AG04450 (cell line): ENCODE measurements at regions not wholly inside any gene's neighbourhood (a gene's known extent, or its start where the extent isn't known, plus 50 kb on each side); places are given as distances from the start of the nearest gene placed in this dataset.
"Not testable (repeated sequence)": the region's sequence is repeated elsewhere in the genome, so short reads cannot be mapped to it uniquely, and the experiment has no call there.

Experiments used
- CTCF ChIA-PET: fragments of 300-600, 350-600 bp; formaldehyde crosslinking; extraction: SDS; loops from one replicate; lab custom pipeline; 2022; ENCODE audit warnings: antibody characterized with exemption, inconsistent platforms; lab: Charles Lee
- POLR2A ChIA-PET: fragments of 350-600 bp; formaldehyde crosslinking; extraction: SDS; loops from one replicate; lab custom pipeline; 2021; ENCODE audit warnings: antibody characterized with exemption, inconsistent platforms; lab: Yijun Ruan, JAX
- DNase-seq: peaks from one replicate; pipeline ENCODE4 v3.0.0-alpha.2; 2011; ENCODE audit warnings: low read depth, low spot score
- H3K27ac ChIP-seq: one replicate; pipeline ENCODE4 v1.5.1; 2012; ENCODE audit warnings: low read depth, low read length, control low read depth
- H3K27me3 ChIP-seq: one replicate; pipeline ENCODE4 v1.6.0; 2012; ENCODE audit warnings: low read length; ENCODE audit not compliant: control insufficient read depth, insufficient read depth
- H3K4me3 ChIP-seq: 2 replicates; pipeline ENCODE4 v1.5.1; 2011; ENCODE audit warnings: mild to moderate bottlenecking, low read depth, low read length, control low read depth
- H3K9me3 ChIP-seq: 2 replicates; pipeline ENCODE4 v1.5.1; 2012; ENCODE audit warnings: low read length; ENCODE audit not compliant: control insufficient read depth, insufficient read depth
- TF ChIP-seq, protein P1 (sequence below): IDR thresholded peaks from 2 replicates; pipeline ENCODE4 v1.5.1; 2011; ENCODE audit warnings: low read depth, low read length, control low read depth, inconsistent platforms

DNA sequence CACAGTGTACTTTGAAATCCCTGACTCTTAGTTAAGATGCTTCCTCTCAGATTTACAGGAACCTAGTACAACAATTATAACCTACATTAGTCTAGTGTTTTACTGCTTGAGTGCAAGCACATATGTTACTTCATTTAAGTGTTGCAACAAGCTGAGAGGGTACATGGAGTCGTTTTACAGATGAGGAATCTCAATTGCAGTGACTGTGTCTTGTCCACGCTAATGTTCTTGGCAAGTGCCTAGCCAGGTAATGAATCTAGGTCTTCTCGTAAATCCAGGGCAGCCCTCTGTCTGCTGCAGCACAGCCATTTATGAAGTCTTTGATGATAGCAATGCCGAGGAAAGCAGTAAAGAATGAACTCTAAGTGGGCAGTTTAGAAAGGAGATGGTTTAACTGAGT, 384.4 kb upstream of the ARPP21 start:
- H3K9me3 ChIP-seq: no peaks in the 10 kb centered on the region
- no peak overlapping the region for H3K27ac ChIP-seq
- H3K27me3 ChIP-seq: no peaks in the 10 kb centered on the region
- no peak overlapping the region for H3K4me3 ChIP-seq
- ChIA-PET CTCF (no interaction called here), POLR2A (no interaction called here)
- no peak for DNase-seq
- TF ChIP-seq, protein P1, sequence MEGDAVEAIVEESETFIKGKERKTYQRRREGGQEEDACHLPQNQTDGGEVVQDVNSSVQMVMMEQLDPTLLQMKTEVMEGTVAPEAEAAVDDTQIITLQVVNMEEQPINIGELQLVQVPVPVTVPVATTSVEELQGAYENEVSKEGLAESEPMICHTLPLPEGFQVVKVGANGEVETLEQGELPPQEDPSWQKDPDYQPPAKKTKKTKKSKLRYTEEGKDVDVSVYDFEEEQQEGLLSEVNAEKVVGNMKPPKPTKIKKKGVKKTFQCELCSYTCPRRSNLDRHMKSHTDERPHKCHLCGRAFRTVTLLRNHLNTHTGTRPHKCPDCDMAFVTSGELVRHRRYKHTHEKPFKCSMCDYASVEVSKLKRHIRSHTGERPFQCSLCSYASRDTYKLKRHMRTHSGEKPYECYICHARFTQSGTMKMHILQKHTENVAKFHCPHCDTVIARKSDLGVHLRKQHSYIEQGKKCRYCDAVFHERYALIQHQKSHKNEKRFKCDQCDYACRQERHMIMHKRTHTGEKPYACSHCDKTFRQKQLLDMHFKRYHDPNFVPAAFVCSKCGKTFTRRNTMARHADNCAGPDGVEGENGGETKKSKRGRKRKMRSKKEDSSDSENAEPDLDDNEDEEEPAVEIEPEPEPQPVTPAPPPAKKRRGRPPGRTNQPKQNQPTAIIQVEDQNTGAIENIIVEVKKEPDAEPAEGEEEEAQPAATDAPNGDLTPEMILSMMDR: no peak

DNA sequence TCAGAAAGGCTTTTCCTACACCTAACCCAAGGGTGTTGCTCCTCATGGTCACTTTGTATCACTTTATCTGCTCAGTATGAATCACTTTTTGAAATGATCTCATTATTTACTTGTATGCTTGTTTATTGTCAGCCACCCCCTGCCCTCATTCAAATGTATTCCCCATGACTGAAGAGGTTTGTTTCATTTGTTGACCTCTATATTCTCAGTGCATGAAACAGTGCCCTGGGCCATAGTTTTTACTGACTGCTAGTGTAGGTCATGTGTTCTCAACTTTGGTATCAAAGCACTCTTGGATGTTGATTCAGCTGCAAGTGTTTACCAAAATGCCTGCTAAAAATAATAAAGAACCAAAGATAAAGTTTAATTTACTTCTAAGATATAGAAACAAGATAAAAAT, 381.7 kb upstream of the ARPP21 start:
- Histone ChIP-seq H3K27me3 (no peaks in the 10 kb centered on the region), H3K9me3 (no peaks in the 10 kb centered on the region), H3K4me3 (no peak overlapping the region), H3K27ac (no peak overlapping the region)
- POLR2A ChIA-PET: no interaction called here
- TF ChIP-seq, protein P1: no peak
- CTCF ChIA-PET: no interaction called here
- DNase-seq: no peak

DNA sequence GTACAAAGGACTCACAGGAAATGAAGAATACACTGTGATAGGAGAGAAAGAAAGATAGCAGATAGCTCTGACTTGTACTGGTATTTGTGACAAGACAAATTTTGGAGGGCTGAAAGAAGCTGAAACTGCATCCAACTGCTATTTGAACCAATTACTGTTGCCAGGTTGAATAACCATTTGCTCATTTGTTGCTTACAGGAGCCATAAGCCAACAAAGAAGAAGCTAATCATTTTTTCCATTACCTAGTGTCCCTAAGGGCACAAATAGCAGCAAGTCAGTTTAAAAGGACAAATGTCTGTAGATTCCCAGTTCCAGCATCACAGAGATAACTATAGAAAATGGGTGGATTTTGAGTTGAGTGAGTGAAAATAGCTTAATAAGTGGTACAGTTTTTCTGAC, 376.9 kb upstream of the ARPP21 start:
- TF ChIP-seq, protein P1: no peak
- POLR2A ChIA-PET: no interaction called here
- DNase-seq: no peak
- CTCF ChIA-PET: no interaction called here
- H3K27me3 ChIP-seq: no peaks in the 10 kb centered on the region
- H3K27ac ChIP-seq: no peak overlapping the region
- H3K9me3 ChIP-seq: no peaks in the 10 kb centered on the region
- no peak overlapping the region for H3K4me3 ChIP-seq

DNA sequence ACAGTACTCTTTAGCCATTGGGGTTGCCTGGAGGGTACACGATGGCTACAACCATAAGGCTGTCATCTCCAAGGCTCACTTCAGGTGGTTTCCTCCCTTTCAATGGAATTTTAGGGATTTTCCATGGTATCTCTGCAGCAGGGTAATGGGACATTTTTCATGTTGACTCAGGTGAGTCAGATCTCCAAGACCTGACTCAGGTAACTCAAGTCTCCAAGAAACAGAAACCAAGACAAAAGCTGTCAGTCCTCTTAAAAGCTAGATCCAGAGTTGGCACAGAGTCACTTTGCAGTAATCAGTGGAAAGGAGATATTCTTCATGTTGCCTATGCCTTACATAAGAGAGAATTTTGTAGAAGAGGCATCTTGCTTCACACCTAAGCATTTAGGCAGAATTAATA, 375.8 kb upstream of the ARPP21 start:
- TF ChIP-seq, protein P1: no peak
- H3K9me3 ChIP-seq: no peaks in the 10 kb centered on the region
- DNase-seq: no peak
- POLR2A ChIA-PET: no interaction called here
- H3K4me3 ChIP-seq: no peak overlapping the region
- no peaks in the 10 kb centered on the region for H3K27me3 ChIP-seq
- CTCF ChIA-PET: no interaction called here
- no peak overlapping the region for H3K27ac ChIP-seq

DNA sequence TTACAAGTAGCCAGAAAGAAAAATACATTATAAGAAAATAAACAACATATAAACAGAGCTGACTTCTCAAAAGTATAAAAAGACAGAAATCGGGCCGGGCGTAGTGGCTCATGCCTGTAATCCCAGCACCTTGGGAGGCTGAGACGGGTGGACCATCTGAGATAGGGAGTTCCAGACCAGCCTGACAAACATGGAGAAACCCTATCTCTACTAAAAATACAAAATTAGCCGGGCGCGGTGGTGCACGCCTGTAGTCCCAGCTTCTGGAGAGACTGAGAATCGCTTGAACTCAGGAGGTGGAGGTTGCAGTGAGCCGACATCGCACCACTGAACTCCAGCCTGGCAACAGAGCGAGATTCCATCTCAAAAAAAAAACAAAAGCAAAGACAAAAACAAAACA, 373.3 kb upstream of the ARPP21 start:
- DNase-seq, H3K9me3 ChIP-seq, H3K27ac ChIP-seq, POLR2A ChIA-PET, H3K4me3 ChIP-seq, CTCF ChIA-PET, H3K27me3 ChIP-seq: not testable (repeated sequence)

DNA sequence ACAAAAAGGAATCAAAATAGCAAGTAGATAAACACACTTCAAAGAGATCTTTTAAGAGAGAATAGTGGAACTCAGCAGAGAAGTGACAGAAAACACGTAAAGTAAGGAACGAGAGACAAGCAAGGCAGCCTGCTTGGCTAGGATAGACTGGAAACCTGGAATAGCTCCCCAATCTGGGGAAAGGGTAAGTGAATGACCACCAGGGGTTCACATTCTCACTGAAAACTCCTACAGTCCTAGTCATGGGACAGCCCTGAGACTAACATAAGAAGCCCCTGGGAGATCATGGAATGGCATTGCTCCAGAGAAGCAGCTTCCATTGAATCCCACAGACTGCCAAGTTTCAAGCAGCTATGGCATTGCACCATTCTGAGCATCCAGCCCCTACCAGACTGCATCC, 363.6 kb upstream of the ARPP21 start:
- ChIA-PET POLR2A (no interaction called here), CTCF (no interaction called here)
- Histone ChIP-seq H3K27me3 (no peaks in the 10 kb centered on the region), H3K9me3 (peaks cover 22% of the 10 kb centered on the region), H3K27ac (no peak overlapping the region), H3K4me3 (no peak overlapping the region)
- TF ChIP-seq, protein P1: no peak
- no peak for DNase-seq
